H9 (cell line): ENCODE measurements at regions not wholly inside any gene's neighbourhood (a gene's known extent, or its start where the extent isn't known, plus 50 kb on each side); places are given as distances from the start of the nearest gene placed in this dataset.

Experiments used
- DNase-seq: peaks from one replicate; pipeline ENCODE4 v3.0.0-alpha.2; 2017
- H2AFZ ChIP-seq: one replicate; pipeline ENCODE4 v1.6.1; 2013; ENCODE audit warnings: mild to moderate bottlenecking, low read length, control low read depth, moderate library complexity
- H2AK5ac ChIP-seq: 2 replicates; pipeline ENCODE4 v1.6.1; 2013; ENCODE audit warnings: low read length, control low read depth, mixed read lengths; ENCODE audit not compliant: insufficient read length
- H2BK120ac ChIP-seq: one replicate; pipeline ENCODE4 v1.6.1; 2013; ENCODE audit warnings: low read depth, mild to moderate bottlenecking, low read length, control low read depth, inconsistent platforms; ENCODE audit not compliant: poor library complexity, severe bottlenecking
- H2BK12ac ChIP-seq: 2 replicates; pipeline ENCODE4 v1.6.1; 2013; ENCODE audit warnings: low read length, control low read depth, mixed read lengths, low read depth; ENCODE audit not compliant: insufficient read length
- H2BK15ac ChIP-seq: 2 replicates; pipeline ENCODE4 v1.6.1; 2013; ENCODE audit warnings: low read depth, low read length, control low read depth
- H2BK20ac ChIP-seq: one replicate; pipeline ENCODE4 v1.6.1; 2013; ENCODE audit warnings: low read depth, mild to moderate bottlenecking, low read length, control low read depth, inconsistent platforms; ENCODE audit not compliant: poor library complexity, severe bottlenecking
- H2BK5ac ChIP-seq: 2 replicates; pipeline ENCODE4 v1.6.1; 2013; ENCODE audit warnings: low read length, control low read depth, mixed read lengths; ENCODE audit not compliant: insufficient read length
- H3K14ac ChIP-seq: 2 replicates; pipeline ENCODE4 v1.6.1; 2013; ENCODE audit warnings: low read length, control low read depth; ENCODE audit not compliant: insufficient read depth
- H3K18ac ChIP-seq: 2 replicates; pipeline ENCODE4 v1.6.1; 2013; ENCODE audit warnings: low read depth, mild to moderate bottlenecking, mixed read lengths, low read length, control low read depth; ENCODE audit not compliant: insufficient read length
- H3K23ac ChIP-seq: 2 replicates; pipeline ENCODE4 v1.6.1; 2013; ENCODE audit warnings: low read length, control low read depth, mixed read lengths, low read depth; ENCODE audit not compliant: insufficient read length
- H3K23me2 ChIP-seq: 2 replicates; pipeline ENCODE4 v1.6.1; 2013; ENCODE audit warnings: low read depth, mild to moderate bottlenecking, mixed read lengths, low read length, control low read depth; ENCODE audit not compliant: insufficient read length, poor library complexity, severe bottlenecking
- H3K27ac ChIP-seq: 2 replicates; pipeline ENCODE4 v1.5.1; 2013; ENCODE audit warnings: low read length, control low read depth, mixed read lengths, low read depth; ENCODE audit not compliant: insufficient read length
- H3K27me3 ChIP-seq: 2 replicates; pipeline ENCODE4 v1.6.1; 2013; ENCODE audit warnings: low read length, control low read depth, inconsistent platforms; ENCODE audit not compliant: insufficient read depth
- H3K4ac ChIP-seq: 2 replicates; pipeline ENCODE4 v1.6.1; 2013; ENCODE audit warnings: low read depth, mild to moderate bottlenecking, control low read depth, inconsistent platforms, low read length, moderate library complexity
- H3K4me1 ChIP-seq: 2 replicates; pipeline ENCODE4 v1.6.1; 2013; ENCODE audit warnings: low read length, control low read depth, inconsistent platforms; ENCODE audit not compliant: insufficient read depth
- H3K4me2 ChIP-seq: 2 replicates; pipeline ENCODE4 v1.6.1; 2013; ENCODE audit warnings: low read length, control low read depth, mixed read lengths; ENCODE audit not compliant: insufficient read length, insufficient read depth
- H3K56ac ChIP-seq: 2 replicates; pipeline ENCODE4 v1.6.1; 2013; ENCODE audit warnings: low read depth, mild to moderate bottlenecking, mixed read lengths, low read length, control low read depth; ENCODE audit not compliant: insufficient read length
- H3K79me1 ChIP-seq: 2 replicates; pipeline ENCODE4 v1.6.1; 2013; ENCODE audit warnings: low read depth, mild to moderate bottlenecking, moderate library complexity, low read length, control low read depth, inconsistent platforms; ENCODE audit not compliant: insufficient read depth, poor library complexity, severe bottlenecking
- H3K79me2 ChIP-seq: 2 replicates; pipeline ENCODE4 v1.6.1; 2013; ENCODE audit warnings: low read length, control low read depth, inconsistent platforms; ENCODE audit not compliant: insufficient read depth
- H3K9ac ChIP-seq: 2 replicates; pipeline ENCODE4 v1.6.1; 2013; ENCODE audit warnings: low read length, control low read depth, mixed read lengths; ENCODE audit not compliant: insufficient read length; ENCODE audit errors: extremely low read depth
- H3K9me3 ChIP-seq: one replicate; pipeline ENCODE4 v1.6.1; 2013; ENCODE audit warnings: low read depth, low read length, inconsistent platforms; ENCODE audit not compliant: control insufficient read depth
- H3T11ph ChIP-seq: one replicate; pipeline ENCODE4 v1.6.1; 2013; ENCODE audit warnings: mild to moderate bottlenecking, low read length, control low read depth, inconsistent platforms
- H4K20me1 ChIP-seq: one replicate; pipeline ENCODE4 v1.6.1; 2013; ENCODE audit not compliant: control insufficient read depth, insufficient read length, insufficient read depth
- H4K5ac ChIP-seq: 2 replicates; pipeline ENCODE4 v1.6.1; 2013; ENCODE audit warnings: low read depth, mild to moderate bottlenecking, mixed read lengths, low read length, control low read depth; ENCODE audit not compliant: insufficient read length
- H4K8ac ChIP-seq: replicated peaks from 2 replicates; pipeline ENCODE4 v1.6.1; 2013; ENCODE audit warnings: low read length, control low read depth, mixed read lengths, low read depth; ENCODE audit not compliant: insufficient read length
- H4K91ac ChIP-seq: 2 replicates; pipeline ENCODE4 v1.6.1; 2013; ENCODE audit warnings: low read depth, mild to moderate bottlenecking, moderate library complexity, mixed read lengths, low read length, control low read depth; ENCODE audit not compliant: insufficient read length
- H3K27ac Mint-ChIP-seq, 3 experiments: 2 replicates in 2 of 3; 3 replicates in 1 of 3; pipeline ENCODE4 v1.8.0; 2020 to 2021; ENCODE audit warnings: mixed read lengths in 3 of 3, mild to moderate bottlenecking in 1 of 3, moderate library complexity in 1 of 3
- H3K27me3 Mint-ChIP-seq: 2 replicates; pipeline ENCODE4 v1.8.0; 2021; ENCODE audit warnings: low read depth, mild to moderate bottlenecking, moderate library complexity, mixed read lengths
- H3K36me3 Mint-ChIP-seq, 3 experiments: 2 replicates in 2 of 3; 3 replicates in 1 of 3; pipeline ENCODE4 v1.8.0; 2020 to 2021; ENCODE audit warnings: low read depth in 3 of 3, mixed read lengths in 3 of 3; ENCODE audit not compliant: insufficient read depth in 1 of 3
- H3K4me1 Mint-ChIP-seq, 2 experiments: 2 replicates each; pipeline ENCODE4 v1.8.0; 2020; ENCODE audit warnings: mixed read lengths in 2 of 2
- H3K4me3 Mint-ChIP-seq, 2 experiments: 2 replicates in 1 of 2; 3 replicates in 1 of 2; pipeline ENCODE4 v1.8.0; 2020 to 2021; ENCODE audit warnings: mild to moderate bottlenecking in 2 of 2, mixed read lengths in 2 of 2, moderate library complexity in 1 of 2
- H3K9me3 Mint-ChIP-seq, 2 experiments: 2 replicates in 1 of 2; 3 replicates in 1 of 2; pipeline ENCODE4 v1.8.0; 2020; ENCODE audit warnings: mild to moderate bottlenecking in 2 of 2, mixed read lengths in 2 of 2, moderate library complexity in 1 of 2
- CTCF ChIP-seq: fragments of 200-600 bp; sonication (generic); conservative IDR thresholded peaks from 3 replicates; pipeline ENCODE4 v1.8.0; 2021; ENCODE audit warnings: antibody characterized with exemption, mild to moderate bottlenecking
- WGBS: extraction: QIAGEN DNeasy Blood & Tissue Kit; methylation state at CpG from one replicate; pipeline ENCODE4 v1.1.7; 2013; ENCODE audit warnings: missing lambda C conversion rate, low lambda C conversion rate, mixed read lengths; ENCODE audit not compliant: insufficient read length; ENCODE audit errors: extremely low coverage; 5-methylcytosine and 5-hydroxymethylcytosine counted together

- no peak overlapping the region for H2BK12ac ChIP-seq
- no peak overlapping the region for H3K9ac ChIP-seq
- H3K4me3 Mint-ChIP-seq, result no peak overlapping the region
- H2BK5ac ChIP-seq, result no peak overlapping the region
- H3K4me1 ChIP-seq, result no peaks in the 10 kb centered on the region
- H3K14ac ChIP-seq, result no peak overlapping the region
- no peaks in the 10 kb centered on the region for H4K20me1 ChIP-seq
- TF ChIP-seq CTCF, result no peak
- H2BK20ac ChIP-seq, result no peak overlapping the region
- no peak overlapping the region for H3K4ac ChIP-seq
- H2BK15ac ChIP-seq, result no peak overlapping the region
- no peaks in the 10 kb centered on the region for H3K27me3 ChIP-seq
- no peak for DNase-seq
- H3K23me2 ChIP-seq, result no peaks in the 10 kb centered on the region
- no peak overlapping the region for H2AK5ac ChIP-seq
- no peak overlapping the region for H3K23ac ChIP-seq
- H4K8ac ChIP-seq, result no peak overlapping the region
- H3K56ac ChIP-seq, result no peak overlapping the region
- H3K9me3 Mint-ChIP-seq, result peaks cover 0 to 2% of the 10 kb centered on the region in 2 experiments; a peak in 1 of 5 replicates
- H4K91ac ChIP-seq, result no peak overlapping the region
- H3K36me3 Mint-ChIP-seq, result no peaks in the 10 kb centered on the region; a peak in 1 of 7 replicates
- no CpG with 5 or more reads among the region's 1 CpG for WGBS
- H3K4me1 Mint-ChIP-seq, result no peaks in the 10 kb centered on the region
- H4K5ac ChIP-seq, result no peak overlapping the region
- no peaks in the 10 kb centered on the region for H3K27me3 Mint-ChIP-seq
- no peak overlapping the region for H3T11ph ChIP-seq
- H2BK120ac ChIP-seq, result no peak overlapping the region
- no peak overlapping the region for H3K18ac ChIP-seq
- H3K27ac ChIP-seq, result no peak overlapping the region
- H3K79me1 ChIP-seq, result no peaks in the 10 kb centered on the region
- no peaks in the 10 kb centered on the region for H3K79me2 ChIP-seq
- H3K9me3 ChIP-seq, result no peaks in the 10 kb centered on the region
- no peak overlapping the region for H3K27ac Mint-ChIP-seq
- no peak overlapping the region for H3K4me2 ChIP-seq
- H2AFZ ChIP-seq, result no peak overlapping the region
Measured at GRCh38 chr3:67854663-67855062, 200.3 kb upstream of the SUCLG2 start.
